K562 (cell line): ENCODE measurements at regions not wholly inside any gene's neighbourhood (a gene's known extent, or its start where the extent isn't known, plus 50 kb on each side); places are given as distances from the start of the nearest gene placed in this dataset.

ENCODE experiments used
- BRCA1 ChIP-seq, 2 experiments: fragments of 450-650 bp in 1 of 2; sonication (generic) in 1 of 2; formaldehyde crosslinking in 1 of 2; IDR thresholded peaks; 2 replicates each; pipeline versions ENCODE4 v1.5.0 to v1.6.1; 2017 to 2020; ENCODE audit warnings: mild to moderate bottlenecking in 1 of 2, missing genetic modification reagents in 1 of 2
- CBX3 ChIP-seq, 2 experiments: IDR thresholded peaks; 1 replicate in 1 of 2; 2 replicates in 1 of 2; pipeline ENCODE4 v1.6.1; 2012; ENCODE audit warnings: inconsistent platforms in 2 of 2, low read length in 2 of 2, borderline replicate concordance in 1 of 2, control low read depth in 1 of 2
- GABPB1 ChIP-seq: sonication (generic); formaldehyde crosslinking; IDR thresholded peaks from 2 replicates; pipeline ENCODE4 v1.8.0; 2022; ENCODE audit warnings: mild to moderate bottlenecking, missing genetic modification reagents
- JUNB ChIP-seq: fragments of 450-650 bp; formaldehyde crosslinking; conservative IDR thresholded peaks from 2 replicates; pipeline ENCODE4 v1.4.0; 2020; ENCODE audit warnings: mild to moderate bottlenecking
- KDM5B ChIP-seq: fragments of 200-600 bp; sonication (generic); IDR thresholded peaks from 2 replicates; pipeline ENCODE4 v1.6.1; 2012; ENCODE audit warnings: low read depth, mild to moderate bottlenecking, moderate library complexity, low read length, control low read depth, inconsistent platforms; ENCODE audit not compliant: insufficient replicate concordance
- NFIC ChIP-seq: fragments of 450-650 bp; IDR thresholded peaks from 2 replicates; pipeline ENCODE4 v1.6.1; 2017; ENCODE audit warnings: mild to moderate bottlenecking, inconsistent platforms
- NR2F6 ChIP-seq: fragments of 450-650 bp; formaldehyde crosslinking; IDR thresholded peaks from 2 replicates; pipeline ENCODE4 v1.4.0; 2020; ENCODE audit warnings: mild to moderate bottlenecking
- POLR2AphosphoS5 ChIP-seq: IDR thresholded peaks from 2 replicates; pipeline ENCODE4 v1.6.1; 2011; ENCODE audit warnings: mild to moderate bottlenecking, low read depth, low read length, moderate library complexity; ENCODE audit not compliant: control insufficient read depth, insufficient read depth
- TARDBP ChIP-seq: fragments of 450-650 bp; IDR thresholded peaks from 2 replicates; pipeline ENCODE4 v1.6.1; 2016
- XRCC4 ChIP-seq: IDR thresholded peaks from one replicate; pipeline ENCODE4 v1.6.1; 2011; ENCODE audit not compliant: insufficient read depth, insufficient read length; ENCODE audit errors: extremely low read depth
- ZSCAN32 ChIP-seq: fragments of 450-650 bp; formaldehyde crosslinking; IDR thresholded peaks from 2 replicates; pipeline ENCODE4 v1.4.0; 2020; ENCODE audit warnings: mild to moderate bottlenecking, moderate library complexity
- TF ChIP-seq, protein P1 (sequence below): sonication (generic); formaldehyde crosslinking; IDR thresholded peaks from 2 replicates; pipeline ENCODE4 v1.8.1; 2023; ENCODE audit warnings: mild to moderate bottlenecking, missing genetic modification reagents
- TF ChIP-seq, protein P2 (sequence below), 3 experiments: IDR thresholded peaks in 2 of 3; conservative IDR thresholded peaks in 1 of 3; 2 replicates each; pipeline ENCODE4 v1.5.1; 2011 to 2012; ENCODE audit warnings: low read length in 3 of 3, mild to moderate bottlenecking in 3 of 3, control low read depth in 2 of 3, improper control_type of control experiment in 1 of 3, inconsistent platforms in 1 of 3, low read depth in 1 of 3, mixed read lengths in 1 of 3, moderate library complexity in 1 of 3; ENCODE audit not compliant: insufficient read depth in 2 of 3

GRCh38 chr22:48240935-48241230 lies 1478.4 kb downstream of the TBC1D22A start:
- TF ChIP-seq NR2F6 (CRISPR knock-in tag) (no peak), POLR2AphosphoS5 (no peak), TARDBP (no peak), NFIC (no peak), JUNB (CRISPR knock-in tag) (no peak), XRCC4 (no peak), GABPB1 (CRISPR knock-in tag) (no peak), BRCA1 (IDR thresholded peaks at IDR 0.05) (no peak), BRCA1 (CRISPR knock-in tag; IDR thresholded peaks at IDR 0.05) (no peak), ZSCAN32 (no peak), KDM5B (no peak), CBX3 (IDR thresholded peaks at IDR 0.05; ENCODE audit: borderline replicate concordance in 1 of 2, low read length in 2 of 2) (no peak)
- TF ChIP-seq, protein P1, sequence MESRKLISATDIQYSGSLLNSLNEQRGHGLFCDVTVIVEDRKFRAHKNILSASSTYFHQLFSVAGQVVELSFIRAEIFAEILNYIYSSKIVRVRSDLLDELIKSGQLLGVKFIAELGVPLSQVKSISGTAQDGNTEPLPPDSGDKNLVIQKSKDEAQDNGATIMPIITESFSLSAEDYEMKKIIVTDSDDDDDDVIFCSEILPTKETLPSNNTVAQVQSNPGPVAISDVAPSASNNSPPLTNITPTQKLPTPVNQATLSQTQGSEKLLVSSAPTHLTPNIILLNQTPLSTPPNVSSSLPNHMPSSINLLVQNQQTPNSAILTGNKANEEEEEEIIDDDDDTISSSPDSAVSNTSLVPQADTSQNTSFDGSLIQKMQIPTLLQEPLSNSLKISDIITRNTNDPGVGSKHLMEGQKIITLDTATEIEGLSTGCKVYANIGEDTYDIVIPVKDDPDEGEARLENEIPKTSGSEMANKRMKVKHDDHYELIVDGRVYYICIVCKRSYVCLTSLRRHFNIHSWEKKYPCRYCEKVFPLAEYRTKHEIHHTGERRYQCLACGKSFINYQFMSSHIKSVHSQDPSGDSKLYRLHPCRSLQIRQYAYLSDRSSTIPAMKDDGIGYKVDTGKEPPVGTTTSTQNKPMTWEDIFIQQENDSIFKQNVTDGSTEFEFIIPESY (CRISPR knock-in tag) = no peak
- TF ChIP-seq, protein P2, sequence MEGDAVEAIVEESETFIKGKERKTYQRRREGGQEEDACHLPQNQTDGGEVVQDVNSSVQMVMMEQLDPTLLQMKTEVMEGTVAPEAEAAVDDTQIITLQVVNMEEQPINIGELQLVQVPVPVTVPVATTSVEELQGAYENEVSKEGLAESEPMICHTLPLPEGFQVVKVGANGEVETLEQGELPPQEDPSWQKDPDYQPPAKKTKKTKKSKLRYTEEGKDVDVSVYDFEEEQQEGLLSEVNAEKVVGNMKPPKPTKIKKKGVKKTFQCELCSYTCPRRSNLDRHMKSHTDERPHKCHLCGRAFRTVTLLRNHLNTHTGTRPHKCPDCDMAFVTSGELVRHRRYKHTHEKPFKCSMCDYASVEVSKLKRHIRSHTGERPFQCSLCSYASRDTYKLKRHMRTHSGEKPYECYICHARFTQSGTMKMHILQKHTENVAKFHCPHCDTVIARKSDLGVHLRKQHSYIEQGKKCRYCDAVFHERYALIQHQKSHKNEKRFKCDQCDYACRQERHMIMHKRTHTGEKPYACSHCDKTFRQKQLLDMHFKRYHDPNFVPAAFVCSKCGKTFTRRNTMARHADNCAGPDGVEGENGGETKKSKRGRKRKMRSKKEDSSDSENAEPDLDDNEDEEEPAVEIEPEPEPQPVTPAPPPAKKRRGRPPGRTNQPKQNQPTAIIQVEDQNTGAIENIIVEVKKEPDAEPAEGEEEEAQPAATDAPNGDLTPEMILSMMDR (IDR thresholded peaks at IDR 0.05 in 2 of 3, conservative IDR thresholded peaks at IDR 0.05 in 1 of 3; ENCODE audit: insufficient read depth in 2 of 3, low read depth in 1 of 3, low read length in 3 of 3) = no peak
